ENCODE measurements at regions not wholly inside any gene's neighbourhood (a gene's known extent, or its start where the extent isn't known, plus 50 kb on each side); places are given as distances from the start of the nearest gene placed in this dataset.

GRCh38 chr1:219506473-219506899 lies 106.4 kb downstream of the ZC3H11B start:
- TF ChIP-seq ZBTB33 (IDR thresholded peaks at IDR 0.05; ENCODE audit: extremely low read depth, insufficient replicate concordance, low read length) (no peak), CTCF (IDR thresholded peaks at IDR 0.05 in 2 of 3, conservative IDR thresholded peaks at IDR 0.05 in 1 of 3; ENCODE audit: borderline replicate concordance in 1 of 3, insufficient read depth in 1 of 3, low read depth in 2 of 3, low read length in 2 of 3) (no peak), RAD21 (IDR thresholded peaks at IDR 0.05; ENCODE audit: low read depth) (no peak), POLR2A (IDR thresholded peaks at IDR 0.05; ENCODE audit: borderline replicate concordance, extremely low read depth, insufficient read depth, insufficient read length) (no peak), EZH2 (IDR thresholded peaks at IDR 0.05) (no peak), POLR2AphosphoS5 (IDR thresholded peaks at IDR 0.05; ENCODE audit: low read depth, low read length) (no peak)

Measured in HCT116 (cell line).